ENCODE measurements at regions not wholly inside any gene's neighbourhood (a gene's known extent, or its start where the extent isn't known, plus 50 kb on each side); places are given as distances from the start of the nearest gene placed in this dataset.

- no peaks in the 10 kb centered on the region for H3K36me3 ChIP-seq (ENCODE audit: insufficient read depth, low read length)
- H3K4me1 ChIP-seq (ENCODE audit: control insufficient read depth, insufficient read depth, low read length, unreplicated experiment): peaks cover 65% of the 10 kb centered on the region
- no peak overlapping the region for H2AFZ ChIP-seq (ENCODE audit: low read length, unreplicated experiment)
- peak overlapping the region; percentile 83 for H3K27ac ChIP-seq (ENCODE audit: low read depth, low read length)
- H3K27me3 ChIP-seq (ENCODE audit: insufficient read depth, low read length): no peaks in the 10 kb centered on the region
- H3K4me3 ChIP-seq (ENCODE audit: low read depth, low read length): no peak overlapping the region
- no peaks in the 10 kb centered on the region for H3K79me2 ChIP-seq (ENCODE audit: control insufficient read depth, insufficient read depth, low read length, unreplicated experiment)
Observed at GRCh38 chr6:1482381-1483166, 93.2 kb downstream of the FOXF2 start.

GRCh38 chr6:1485678-1486077, 96.3 kb downstream of the FOXF2 start:
- H3K36me3 ChIP-seq (ENCODE audit: insufficient read depth, low read length): no peaks in the 10 kb centered on the region
- H3K27me3 ChIP-seq (ENCODE audit: insufficient read depth, low read length): no peaks in the 10 kb centered on the region
- H3K79me2 ChIP-seq (ENCODE audit: control insufficient read depth, insufficient read depth, low read length, unreplicated experiment): no peaks in the 10 kb centered on the region
- peak overlapping the region; percentile 77 for H3K27ac ChIP-seq (ENCODE audit: low read depth, low read length)
- peaks cover 38% of the 10 kb centered on the region for H3K4me1 ChIP-seq (ENCODE audit: control insufficient read depth, insufficient read depth, low read length, unreplicated experiment)
- H3K4me3 ChIP-seq (ENCODE audit: low read depth, low read length): no peak overlapping the region
- H2AFZ ChIP-seq (ENCODE audit: low read length, unreplicated experiment): peak overlapping the region; percentile 54

GRCh38 chr6:1486387-1486786, 97.0 kb downstream of the FOXF2 start:
- no peak overlapping the region for H2AFZ ChIP-seq (ENCODE audit: low read length, unreplicated experiment)
- no peaks in the 10 kb centered on the region for H3K27me3 ChIP-seq (ENCODE audit: insufficient read depth, low read length)
- no peaks in the 10 kb centered on the region for H3K36me3 ChIP-seq (ENCODE audit: insufficient read depth, low read length)
- H3K4me3 ChIP-seq (ENCODE audit: low read depth, low read length): no peak overlapping the region
- no peaks in the 10 kb centered on the region for H3K79me2 ChIP-seq (ENCODE audit: control insufficient read depth, insufficient read depth, low read length, unreplicated experiment)
- H3K27ac ChIP-seq (ENCODE audit: low read depth, low read length): peak overlapping the region; percentile 77
- H3K4me1 ChIP-seq (ENCODE audit: control insufficient read depth, insufficient read depth, low read length, unreplicated experiment): peaks cover 32% of the 10 kb centered on the region

DNA sequence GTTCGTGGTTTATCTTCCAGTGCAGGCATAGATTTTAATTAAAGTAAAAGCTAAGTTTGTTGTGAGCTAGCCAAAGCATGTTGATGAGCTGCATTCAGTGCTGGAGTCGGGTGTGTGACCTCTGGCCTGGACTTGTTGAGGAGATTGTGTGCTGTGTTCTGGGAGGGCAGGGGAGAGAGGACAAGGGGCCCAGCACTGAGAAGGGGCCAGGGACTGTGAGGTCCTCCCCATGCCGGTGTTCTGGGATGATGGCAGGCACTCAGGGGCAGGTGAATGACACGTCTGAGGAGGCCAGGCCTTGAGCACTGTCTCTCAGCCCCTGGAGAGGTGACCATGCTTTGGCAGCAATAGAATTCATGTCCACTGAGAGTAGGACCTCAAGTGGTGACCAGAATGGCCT, 97.9 kb downstream of the FOXF2 start:
- no peaks in the 10 kb centered on the region for H3K36me3 ChIP-seq (ENCODE audit: insufficient read depth, low read length)
- no peaks in the 10 kb centered on the region for H3K79me2 ChIP-seq (ENCODE audit: control insufficient read depth, insufficient read depth, low read length, unreplicated experiment)
- peaks cover 24% of the 10 kb centered on the region for H3K4me1 ChIP-seq (ENCODE audit: control insufficient read depth, insufficient read depth, low read length, unreplicated experiment)
- no peaks in the 10 kb centered on the region for H3K27me3 ChIP-seq (ENCODE audit: insufficient read depth, low read length)
- H3K4me3 ChIP-seq (ENCODE audit: low read depth, low read length): no peak overlapping the region
- no peak overlapping the region for H2AFZ ChIP-seq (ENCODE audit: low read length, unreplicated experiment)
- H3K27ac ChIP-seq (ENCODE audit: low read depth, low read length): no peak overlapping the region

DNA sequence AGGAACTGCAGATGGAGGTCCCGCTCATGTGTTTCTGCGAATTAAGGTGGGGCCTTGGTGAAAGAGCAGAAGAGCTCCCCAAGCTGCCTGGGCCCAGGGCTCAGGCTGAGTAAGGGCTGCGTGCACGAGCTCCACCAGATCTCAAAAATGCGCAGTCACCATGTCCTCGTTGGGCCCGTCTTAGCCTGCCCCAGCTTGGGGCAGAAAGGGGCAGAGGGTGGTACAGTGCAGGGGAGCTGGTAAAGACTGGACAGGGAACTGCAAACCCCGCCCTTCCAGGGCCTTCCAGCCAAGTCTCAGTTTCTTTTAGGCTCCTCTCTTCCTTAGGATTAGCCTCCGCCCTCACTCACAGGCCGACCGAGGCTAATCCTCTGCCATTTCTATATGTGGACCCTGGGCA, 101.6 kb downstream of the FOXF2 start:
- Histone ChIP-seq H2AFZ (ENCODE audit: low read length, unreplicated experiment) (no peak overlapping the region), H3K27ac (ENCODE audit: low read depth, low read length) (no peak overlapping the region), H3K27me3 (ENCODE audit: insufficient read depth, low read length) (no peaks in the 10 kb centered on the region), H3K36me3 (ENCODE audit: insufficient read depth, low read length) (no peaks in the 10 kb centered on the region), H3K79me2 (ENCODE audit: control insufficient read depth, insufficient read depth, low read length, unreplicated experiment) (no peaks in the 10 kb centered on the region), H3K4me1 (ENCODE audit: control insufficient read depth, insufficient read depth, low read length, unreplicated experiment) (peaks cover 9% of the 10 kb centered on the region), H3K4me3 (ENCODE audit: low read depth, low read length) (no peak overlapping the region)

DNA sequence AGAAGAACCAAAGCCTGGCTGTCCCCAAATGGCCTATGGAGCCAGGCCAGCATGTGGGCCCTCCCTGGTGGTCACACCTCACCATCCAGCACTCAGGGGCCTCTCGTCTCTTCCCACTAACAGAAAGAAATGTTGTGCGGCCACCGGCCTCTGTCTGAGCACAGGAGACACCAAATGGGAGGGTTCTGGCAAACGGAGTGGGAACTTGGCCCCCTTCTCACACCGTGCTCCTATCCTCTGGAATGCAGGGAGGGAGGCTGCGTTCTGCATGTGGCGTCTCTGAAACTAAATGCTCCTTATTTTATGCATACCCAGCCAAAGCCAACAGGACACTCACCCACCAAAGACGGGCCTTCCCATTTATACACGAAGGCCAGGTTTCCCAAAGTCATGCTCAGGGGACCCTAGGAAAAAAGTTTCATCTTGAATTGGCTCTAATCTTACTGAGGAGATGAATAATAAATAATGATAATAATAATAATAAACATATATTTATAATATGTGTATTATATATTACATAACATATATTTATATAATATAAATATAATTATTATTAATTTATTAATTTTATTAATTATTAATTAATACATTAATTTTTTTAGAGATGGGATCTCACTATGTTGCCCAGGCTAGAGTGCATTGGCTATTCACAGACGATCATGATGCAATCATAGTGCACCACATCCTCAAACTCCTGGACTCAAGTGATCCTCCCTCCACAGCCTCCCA, 102.4 kb downstream of the FOXF2 start:
- Histone ChIP-seq H3K79me2 (ENCODE audit: control insufficient read depth, insufficient read depth, low read length, unreplicated experiment) (no peaks in the 10 kb centered on the region), H2AFZ (ENCODE audit: low read length, unreplicated experiment) (no peak overlapping the region), H3K36me3 (ENCODE audit: insufficient read depth, low read length) (no peaks in the 10 kb centered on the region), H3K4me3 (ENCODE audit: low read depth, low read length) (no peak overlapping the region), H3K4me1 (ENCODE audit: control insufficient read depth, insufficient read depth, low read length, unreplicated experiment) (peaks cover 8% of the 10 kb centered on the region), H3K27ac (ENCODE audit: low read depth, low read length) (no peak overlapping the region), H3K27me3 (ENCODE audit: insufficient read depth, low read length) (no peaks in the 10 kb centered on the region)

DNA sequence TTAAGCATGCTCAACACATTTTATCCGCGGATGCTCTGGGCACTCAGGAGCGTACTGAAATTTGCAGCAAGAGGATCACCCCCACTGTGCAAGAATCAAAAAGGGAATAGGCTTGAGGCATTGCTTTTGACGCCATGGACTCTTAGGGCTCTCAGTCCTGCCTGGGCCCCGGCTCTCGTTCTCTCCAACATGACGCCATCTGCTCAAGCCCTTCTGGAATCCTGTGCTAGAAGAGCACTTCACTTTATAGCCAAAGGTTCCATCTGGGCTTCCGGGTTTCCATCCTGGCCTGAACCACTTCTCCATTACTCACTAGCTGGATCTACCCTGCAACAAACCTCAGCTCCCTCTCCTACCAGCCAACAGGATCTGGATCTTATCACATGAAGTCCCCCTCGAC, 105.3 kb downstream of the FOXF2 start:
- Histone ChIP-seq H2AFZ (ENCODE audit: low read length, unreplicated experiment) (no peak overlapping the region), H3K4me3 (ENCODE audit: low read depth, low read length) (no peak overlapping the region), H3K79me2 (ENCODE audit: control insufficient read depth, insufficient read depth, low read length, unreplicated experiment) (no peaks in the 10 kb centered on the region), H3K4me1 (ENCODE audit: control insufficient read depth, insufficient read depth, low read length, unreplicated experiment) (peaks cover 4% of the 10 kb centered on the region), H3K36me3 (ENCODE audit: insufficient read depth, low read length) (no peaks in the 10 kb centered on the region), H3K27me3 (ENCODE audit: insufficient read depth, low read length) (no peaks in the 10 kb centered on the region), H3K27ac (ENCODE audit: low read depth, low read length) (no peak overlapping the region)

GRCh38 chr6:1495344-1495743, 106.0 kb downstream of the FOXF2 start:
- no peaks in the 10 kb centered on the region for H3K79me2 ChIP-seq (ENCODE audit: control insufficient read depth, insufficient read depth, low read length, unreplicated experiment)
- no peaks in the 10 kb centered on the region for H3K27me3 ChIP-seq (ENCODE audit: insufficient read depth, low read length)
- no peak overlapping the region for H2AFZ ChIP-seq (ENCODE audit: low read length, unreplicated experiment)
- no peaks in the 10 kb centered on the region for H3K36me3 ChIP-seq (ENCODE audit: insufficient read depth, low read length)
- H3K4me3 ChIP-seq (ENCODE audit: low read depth, low read length): no peak overlapping the region
- H3K27ac ChIP-seq (ENCODE audit: low read depth, low read length): no peak overlapping the region
- peaks cover 4% of the 10 kb centered on the region for H3K4me1 ChIP-seq (ENCODE audit: control insufficient read depth, insufficient read depth, low read length, unreplicated experiment)

- Histone ChIP-seq H3K36me3 (ENCODE audit: insufficient read depth, low read length) (no peaks in the 10 kb centered on the region), H3K27me3 (ENCODE audit: insufficient read depth, low read length) (no peaks in the 10 kb centered on the region), H2AFZ (ENCODE audit: low read length, unreplicated experiment) (no peak overlapping the region), H3K27ac (ENCODE audit: low read depth, low read length) (no peak overlapping the region), H3K4me3 (ENCODE audit: low read depth, low read length) (no peak overlapping the region), H3K79me2 (ENCODE audit: control insufficient read depth, insufficient read depth, low read length, unreplicated experiment) (no peaks in the 10 kb centered on the region), H3K4me1 (ENCODE audit: control insufficient read depth, insufficient read depth, low read length, unreplicated experiment) (peaks cover 4% of the 10 kb centered on the region)
Observed at GRCh38 chr6:1496092-1496491, 106.7 kb downstream of the FOXF2 start.

- Histone ChIP-seq H3K4me3 (ENCODE audit: low read depth, low read length) (no peak overlapping the region), H3K79me2 (ENCODE audit: control insufficient read depth, insufficient read depth, low read length, unreplicated experiment) (no peaks in the 10 kb centered on the region), H3K27me3 (ENCODE audit: insufficient read depth, low read length) (no peaks in the 10 kb centered on the region), H3K36me3 (ENCODE audit: insufficient read depth, low read length) (no peaks in the 10 kb centered on the region), H3K4me1 (ENCODE audit: control insufficient read depth, insufficient read depth, low read length, unreplicated experiment) (peaks cover 4% of the 10 kb centered on the region), H2AFZ (ENCODE audit: low read length, unreplicated experiment) (no peak overlapping the region), H3K27ac (ENCODE audit: low read depth, low read length) (no peak overlapping the region)
Observed at GRCh38 chr6:1496836-1497760, 107.7 kb downstream of the FOXF2 start.
